CD4-positive, alpha-beta T cell treated with Interleukin-6 at 100 ng/mL for 8 hours (primary cell): ENCODE measurements at regions not wholly inside any gene's neighbourhood (a gene's known extent, or its start where the extent isn't known, plus 50 kb on each side); places are given as distances from the start of the nearest gene placed in this dataset.

Source experiments
- DNase-seq: peaks from one replicate; pipeline ENCODE4 v3.0.0-alpha.2; 2020; ENCODE audit warnings: mixed read lengths, low spot score

DNA sequence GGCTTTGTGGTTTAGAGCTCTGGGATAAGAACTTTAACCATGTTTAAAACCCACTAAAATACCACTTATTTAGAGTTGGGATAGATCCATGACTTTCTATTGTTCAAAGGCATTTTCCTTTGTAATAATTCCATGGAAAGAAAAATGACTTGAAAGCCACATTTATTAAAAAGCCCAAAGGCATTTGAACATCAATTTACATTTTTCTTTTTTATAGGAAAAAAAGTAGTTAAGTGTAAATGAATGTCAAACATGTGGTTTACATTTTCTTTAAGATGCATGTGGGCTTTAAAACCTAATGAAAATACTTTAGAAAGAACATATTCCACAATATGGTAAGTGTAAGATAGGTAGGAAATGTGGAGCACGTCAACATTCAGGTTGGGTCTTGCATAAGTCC is 443.2 kb downstream of the TOX3 start:
- no peak for DNase-seq

- DNase-seq: no peak
Measured at GRCh38 chr16:52101246-52101645, 445.7 kb downstream of the TOX3 start.

GRCh38 chr16:52099382-52099781 is 447.6 kb downstream of the TOX3 start:
- no peak for DNase-seq

GRCh38 chr16:52095471-52095870 is 451.5 kb downstream of the TOX3 start:
- DNase-seq: no peak

DNA sequence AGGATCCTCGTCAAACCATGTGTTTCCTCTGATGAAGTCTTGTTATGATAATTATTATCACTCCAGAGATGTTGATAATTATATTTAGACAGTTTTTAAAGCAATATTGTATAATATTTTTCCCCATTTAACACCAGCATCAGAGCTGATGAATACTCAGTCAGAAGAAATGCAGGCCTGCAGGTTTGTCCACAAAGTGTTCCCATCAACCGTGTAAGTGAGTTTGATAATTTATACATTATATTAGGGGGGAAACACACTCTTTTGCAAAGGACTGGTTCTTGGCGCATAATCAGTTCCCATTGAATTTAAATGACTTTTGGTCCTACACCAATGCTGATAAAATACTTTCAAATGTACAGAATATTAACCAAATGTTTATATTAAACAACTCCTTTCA is 454.8 kb downstream of the TOX3 start:
- DNase-seq: no peak

DNA sequence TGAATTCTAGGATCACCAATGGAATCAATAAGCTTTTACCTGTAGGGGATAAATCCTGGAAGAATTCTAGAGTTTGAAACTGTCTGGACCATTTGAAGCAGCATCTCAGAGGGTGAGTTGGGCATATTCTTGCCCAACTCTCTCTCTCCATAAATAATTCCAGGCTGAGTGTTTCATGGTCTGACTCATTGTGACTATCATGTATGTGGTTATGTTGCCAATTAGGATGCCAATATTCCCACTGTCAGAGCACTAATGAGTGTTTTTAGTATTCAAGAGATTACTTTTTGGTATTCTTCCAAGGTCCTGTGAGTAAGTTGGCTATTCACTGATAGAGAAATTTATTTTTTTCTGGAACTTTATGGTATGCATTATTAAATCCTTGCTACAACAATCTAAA is 456.9 kb downstream of the TOX3 start:
- DNase-seq: no peak

DNA sequence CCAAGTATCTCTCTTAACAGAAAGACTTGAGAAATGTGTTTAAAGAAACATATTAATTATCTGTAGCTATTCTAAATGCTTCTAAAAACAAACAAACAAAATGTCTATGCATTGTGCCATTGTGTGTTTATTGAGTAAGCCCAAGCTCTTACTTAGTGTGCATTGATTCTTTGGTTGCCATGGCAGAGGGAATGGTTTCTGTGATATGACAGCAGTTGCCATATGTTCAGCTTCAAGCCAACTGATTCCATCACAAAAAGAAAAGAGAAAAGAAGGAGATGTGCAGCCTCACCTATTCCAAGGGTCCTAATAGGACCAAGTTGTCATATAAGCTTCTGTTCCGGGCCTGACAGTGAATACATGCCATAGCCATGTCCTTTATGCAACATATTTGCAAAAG is 457.5 kb downstream of the TOX3 start:
- DNase-seq: no peak

DNA sequence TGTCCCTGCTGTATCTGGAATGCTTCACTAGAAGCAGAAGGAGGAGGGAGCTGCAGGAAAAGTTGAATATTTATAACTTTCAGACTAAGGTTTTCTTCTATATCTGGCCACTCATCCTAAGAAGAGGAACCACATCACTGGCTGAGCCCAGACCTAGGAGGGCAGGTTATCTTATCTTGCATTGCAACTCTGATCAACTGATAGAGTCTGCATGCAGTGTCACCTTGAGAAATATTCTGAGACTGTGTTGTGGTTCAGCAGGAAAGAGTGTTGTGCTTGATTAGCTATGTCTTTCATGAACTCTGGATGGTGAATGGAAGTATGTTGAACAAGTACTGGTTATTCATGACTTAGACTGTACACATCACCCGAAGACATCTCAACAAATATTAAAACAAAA is 460.0 kb downstream of the TOX3 start:
- DNase-seq: no peak

DNA sequence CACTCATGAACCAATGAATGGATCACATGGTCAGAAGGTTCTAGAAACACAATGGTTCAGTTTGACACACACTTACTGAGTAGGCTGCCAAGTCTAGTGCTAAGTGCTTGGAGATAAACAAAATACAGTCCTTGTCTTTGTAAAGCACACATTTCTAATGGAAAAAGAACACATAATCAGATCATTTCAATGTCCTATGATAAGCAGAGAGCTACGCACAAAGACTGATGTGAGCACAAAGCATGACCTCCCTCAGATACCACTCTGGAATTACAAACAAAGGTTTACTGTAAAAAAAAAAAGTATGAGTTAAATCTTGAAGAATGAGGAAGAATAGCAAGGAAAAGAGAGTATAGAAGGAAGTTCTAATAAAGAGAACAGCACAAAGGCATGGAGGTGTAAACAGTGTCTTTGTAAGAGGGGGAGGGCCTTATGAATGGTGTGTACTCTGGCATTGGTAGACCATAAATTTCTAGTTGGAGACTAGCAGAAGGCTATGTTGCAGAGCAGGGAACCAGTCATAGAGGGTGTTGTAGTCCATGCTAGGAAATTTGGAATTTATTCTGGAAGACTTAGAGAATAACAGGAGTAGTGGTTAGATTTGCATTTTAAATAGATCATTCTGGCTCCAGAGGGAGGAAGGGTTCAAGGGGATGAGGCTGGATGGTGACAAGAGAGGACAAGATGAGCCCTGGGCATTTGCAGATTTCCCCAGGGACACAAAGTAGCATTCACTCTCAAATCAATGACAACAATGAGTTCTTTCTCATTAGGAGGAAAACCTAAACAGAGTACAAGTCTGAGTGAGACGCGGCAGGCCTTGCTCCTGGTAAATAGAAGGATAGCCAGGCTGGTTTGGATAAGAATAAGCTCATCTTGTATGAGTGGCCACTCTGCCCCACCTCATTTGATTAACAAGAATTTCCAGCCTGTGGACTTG is 468.0 kb downstream of the TOX3 start:
- no peak for DNase-seq

GRCh38 chr16:52077607-52078006 is 469.3 kb downstream of the TOX3 start:
- DNase-seq: no peak

DNA sequence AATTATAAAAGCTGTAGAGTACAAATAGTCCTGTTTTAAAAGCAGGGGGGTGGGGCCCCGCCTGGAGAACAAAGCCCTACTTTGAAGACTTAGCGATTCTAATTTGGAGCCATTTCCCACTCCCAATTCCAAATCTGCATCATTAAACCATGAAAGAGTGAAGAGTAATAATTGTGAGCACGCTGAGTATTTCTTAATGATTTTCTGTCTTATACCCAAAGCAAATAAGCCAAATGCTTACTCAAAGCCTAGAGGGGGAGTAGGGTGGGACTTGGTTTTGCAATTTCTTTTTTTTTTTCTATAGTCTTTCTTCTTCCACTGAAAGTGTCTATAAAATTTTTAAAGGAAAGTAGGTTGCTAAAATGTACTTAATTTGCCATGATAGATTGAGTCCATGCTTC is 470.1 kb downstream of the TOX3 start:
- DNase-seq: no peak

- no peak for DNase-seq
Measured at GRCh38 chr16:52076332-52076731, 470.6 kb downstream of the TOX3 start.

GRCh38 chr16:52074133-52074532 is 472.8 kb downstream of the TOX3 start:
- DNase-seq: no peak

DNA sequence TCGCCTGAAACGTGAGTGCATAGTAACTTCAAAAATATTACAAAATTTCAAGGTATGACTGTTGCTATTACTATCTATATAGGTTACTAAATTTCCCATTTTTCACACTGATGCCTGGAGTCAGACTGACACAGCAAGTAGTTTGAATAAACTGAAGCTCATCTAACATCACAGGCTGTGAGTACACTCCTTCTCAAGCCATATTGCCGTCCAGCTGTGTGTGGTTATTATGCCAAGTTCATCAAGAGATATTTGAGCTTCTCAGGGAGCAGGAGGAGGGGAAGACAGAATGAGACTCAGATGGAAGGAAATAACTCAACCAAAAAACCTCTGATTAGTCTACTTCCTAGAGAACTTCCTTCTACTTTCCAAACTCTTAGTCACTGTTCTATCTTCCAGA is 473.9 kb downstream of the TOX3 start:
- DNase-seq: no peak

- no peak for DNase-seq
Measured at GRCh38 chr16:52071101-52071500, 475.8 kb downstream of the TOX3 start.

DNA sequence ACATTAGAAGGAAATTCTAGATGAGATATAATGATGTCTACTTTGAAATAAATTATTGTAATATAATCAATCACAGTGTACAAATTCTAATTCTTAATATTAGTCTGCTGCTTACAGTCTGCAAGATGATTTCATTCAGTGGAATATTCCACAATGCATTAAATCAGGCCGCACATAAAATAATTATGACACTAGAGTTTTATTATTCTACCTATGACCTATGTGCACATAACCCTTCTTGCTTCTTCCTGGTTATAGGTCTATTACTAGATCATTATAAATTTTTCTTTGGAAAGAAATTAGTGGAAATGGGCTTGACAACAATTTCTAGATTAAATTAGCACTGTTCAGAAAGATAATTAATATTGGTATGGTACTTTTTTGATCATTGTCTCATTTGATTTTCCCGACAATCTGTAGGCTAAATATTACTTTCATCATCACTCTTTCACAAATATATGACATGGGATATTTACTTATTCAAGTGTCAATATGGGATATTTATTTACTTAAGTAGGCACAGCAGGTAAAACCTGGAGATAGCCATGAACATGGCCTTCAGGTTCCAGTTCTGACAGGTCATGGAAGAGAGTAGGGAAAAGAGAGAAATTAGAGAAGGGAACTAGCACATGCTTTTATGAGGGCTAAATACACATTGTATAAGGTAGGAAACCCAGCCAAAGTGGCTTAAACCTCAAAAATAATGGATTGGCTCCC is 476.4 kb downstream of the TOX3 start:
- no peak for DNase-seq

GRCh38 chr16:52069866-52070265 is 477.1 kb downstream of the TOX3 start:
- DNase-seq: no peak

DNA sequence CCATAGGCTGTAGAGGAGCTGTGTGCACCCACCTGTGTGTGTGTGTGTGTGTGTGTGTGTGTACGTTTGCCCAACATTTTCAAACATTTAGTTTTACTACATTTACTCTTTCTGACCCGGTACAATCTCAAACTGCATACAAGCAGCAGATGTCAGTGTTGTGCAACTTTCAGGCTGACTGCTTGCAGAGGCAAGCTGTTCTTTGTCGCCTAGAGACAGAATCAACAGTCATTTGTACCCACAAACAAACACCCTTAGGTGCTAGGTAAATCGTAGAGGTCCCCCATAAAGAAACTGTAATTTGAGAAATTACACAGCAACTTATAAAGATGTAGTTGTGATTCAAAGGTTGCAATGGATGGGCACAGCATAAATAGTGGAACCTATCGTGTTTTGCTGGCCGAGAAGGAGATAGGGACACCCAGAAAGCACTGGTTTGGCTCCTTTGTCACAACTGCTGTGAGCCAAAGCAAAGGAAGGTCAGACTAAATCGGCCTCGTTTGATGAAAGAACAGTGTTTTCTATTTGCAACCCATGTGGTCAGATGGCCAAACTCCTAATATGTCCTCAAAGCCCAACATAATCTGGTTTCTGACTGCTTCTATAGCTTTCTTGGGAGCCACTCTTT is 478.4 kb downstream of the TOX3 start:
- no peak for DNase-seq

GRCh38 chr16:52066962-52067361 is 480.0 kb downstream of the TOX3 start:
- DNase-seq: no peak

DNA sequence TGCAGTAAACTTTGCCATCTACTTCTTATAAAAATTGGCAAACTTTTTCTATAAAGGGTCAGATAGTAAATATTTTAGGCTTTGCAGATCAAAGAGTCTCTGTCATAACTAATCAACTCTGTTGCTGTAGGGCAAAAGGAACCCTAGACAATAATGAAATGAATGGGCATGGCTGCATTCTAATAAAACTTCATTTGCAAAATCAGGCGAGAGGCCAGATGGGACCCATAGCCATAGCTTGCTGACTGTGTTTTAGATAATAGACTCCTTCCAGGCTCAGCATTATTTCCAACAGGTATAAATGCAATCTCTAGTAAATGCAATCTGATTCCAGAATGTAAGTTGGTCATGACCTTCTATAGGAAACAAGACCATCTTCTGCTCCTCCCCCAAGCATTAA is 490.7 kb downstream of the TOX3 start:
- DNase-seq: no peak

DNA sequence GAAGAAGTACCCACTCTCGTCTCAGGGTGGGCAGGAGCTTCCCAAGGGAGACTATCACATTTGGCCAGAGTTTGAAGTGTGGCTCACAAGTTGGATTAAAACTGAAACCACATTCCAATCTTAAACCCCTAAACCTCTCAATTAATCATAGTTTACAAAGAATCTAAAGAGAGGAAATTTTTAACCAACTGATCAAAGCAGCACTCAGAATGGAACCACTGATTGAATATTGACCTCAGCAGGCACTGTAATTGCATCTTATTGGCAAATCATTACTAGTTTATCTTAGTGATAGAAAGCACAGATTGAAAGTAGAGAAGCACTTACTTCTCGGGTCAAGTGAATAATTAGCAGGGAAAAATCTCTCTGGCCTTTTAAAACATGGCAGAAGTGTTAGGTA is 491.6 kb downstream of the TOX3 start:
- no peak for DNase-seq

- DNase-seq: no peak
Measured at GRCh38 chr16:52054326-52054725, 492.6 kb downstream of the TOX3 start.

DNA sequence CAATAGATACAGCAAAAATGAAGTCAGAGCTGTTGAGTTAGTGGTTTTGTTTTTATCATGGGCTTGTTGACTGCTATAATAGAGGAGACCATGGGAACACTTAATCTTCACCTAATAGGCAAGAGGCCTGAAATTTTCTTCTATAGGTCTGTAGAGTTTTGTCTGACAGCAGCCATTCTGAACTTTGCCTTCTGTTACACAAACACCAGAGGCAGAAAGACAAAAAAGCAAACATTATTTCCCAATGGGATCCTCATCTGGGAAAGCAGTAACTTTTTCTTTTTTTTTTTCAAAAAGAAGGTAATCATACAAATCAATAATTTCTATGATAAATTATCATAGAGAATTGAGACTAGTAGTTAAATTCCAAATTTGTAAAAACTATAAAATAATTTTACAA is 494.1 kb downstream of the TOX3 start:
- DNase-seq: no peak
